Endometrial microvascular endothelial cells (primary cell): ENCODE measurements at regions not wholly inside any gene's neighbourhood (a gene's known extent, or its start where the extent isn't known, plus 50 kb on each side); places are given as distances from the start of the nearest gene placed in this dataset.
"Not testable (repeated sequence)": the region's sequence is repeated elsewhere in the genome, so short reads cannot be mapped to it uniquely, and the experiment has no call there.

Experiments
- in situ Hi-C: cut with HindIII; loops from 2 replicates; pipeline ENCODE4 v1.10.0; 2017; ENCODE audit warnings: low sequenced_read_pairs, low pct_unique_long_range_greater_than_20kb; ENCODE audit errors: inconsistent ontology term

DNA sequence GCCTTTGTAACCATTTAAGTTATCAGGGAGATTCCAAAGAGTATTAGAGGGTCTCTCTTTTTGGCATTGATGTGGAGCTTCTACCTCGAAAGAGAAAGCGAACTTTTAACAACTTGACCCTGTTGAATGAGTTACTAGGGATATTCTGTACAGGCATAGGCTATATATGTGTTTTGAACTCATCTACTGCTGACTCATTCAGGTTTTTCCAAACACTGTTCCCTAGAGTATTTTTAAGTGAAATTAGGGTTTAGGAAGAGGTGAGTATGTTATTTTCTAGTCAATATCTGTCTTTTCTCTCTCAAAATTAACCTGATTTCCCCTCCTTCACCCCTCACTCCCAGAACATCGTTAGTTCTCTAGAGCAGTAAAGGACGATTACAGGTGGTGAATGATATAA lies 228.1 kb upstream of the C2CD4B start:
- in situ Hi-C loops: no loop called here

DNA sequence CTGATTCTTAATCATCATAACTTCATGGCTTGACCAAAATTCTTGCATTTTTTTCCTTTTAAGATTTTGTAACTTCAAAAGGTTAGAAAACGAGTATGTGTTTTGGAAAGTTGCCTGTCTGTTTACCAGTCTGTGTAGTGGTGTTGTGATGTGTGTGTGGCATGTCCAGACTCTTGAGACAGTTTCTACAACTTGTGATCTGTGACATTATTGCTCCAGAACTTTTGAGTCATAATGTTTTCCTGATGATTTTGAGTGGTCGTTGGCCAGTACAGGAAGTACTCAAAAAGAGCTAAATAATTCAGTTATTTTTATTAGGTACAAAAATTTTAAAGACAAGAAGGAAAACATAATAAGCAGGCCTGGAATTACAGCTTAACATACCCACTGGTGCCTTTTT lies 229.0 kb upstream of the C2CD4B start:
- in situ Hi-C loops: no loop called here

DNA sequence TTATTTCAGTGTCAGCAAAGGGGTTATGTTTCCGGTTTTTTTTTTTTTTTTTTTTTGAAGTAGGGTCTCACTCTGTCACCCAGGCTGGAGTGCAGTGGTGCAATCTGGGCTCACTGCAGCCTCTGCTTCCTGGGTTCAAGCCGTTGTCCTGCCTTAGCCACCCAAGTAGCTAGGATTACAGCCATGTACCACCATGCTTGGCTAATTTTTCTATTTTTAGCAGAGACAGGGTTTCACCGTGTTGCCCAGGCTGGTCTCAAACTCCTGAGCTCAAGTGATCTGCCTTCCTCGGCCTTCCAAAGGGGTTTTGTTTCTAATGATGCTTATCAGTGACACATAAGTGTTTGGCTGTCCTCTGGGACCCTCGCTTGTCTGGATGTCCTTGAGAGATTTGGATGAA lies 235.7 kb upstream of the C2CD4B start:
- in situ Hi-C loops: no loop called here

DNA sequence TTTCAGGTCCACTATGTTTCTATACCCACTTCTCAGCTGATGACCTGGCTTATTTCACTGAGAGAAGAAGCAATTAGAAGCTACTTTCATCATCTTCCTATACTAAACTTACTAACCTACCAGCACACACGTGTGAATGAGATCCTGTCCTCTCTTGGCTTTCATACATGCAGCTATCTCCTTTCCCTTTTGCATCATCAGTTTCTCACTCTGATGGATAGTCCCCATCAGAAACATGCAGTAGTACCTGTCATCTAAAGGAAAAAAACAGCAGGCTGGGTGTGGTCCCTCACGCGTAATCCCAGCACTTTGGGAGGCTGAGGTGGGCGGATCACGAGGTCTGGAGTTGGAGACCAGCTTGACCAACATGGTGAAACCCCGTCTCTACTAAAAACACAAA lies 237.6 kb upstream of the C2CD4B start:
- in situ Hi-C loops: no loop called here

DNA sequence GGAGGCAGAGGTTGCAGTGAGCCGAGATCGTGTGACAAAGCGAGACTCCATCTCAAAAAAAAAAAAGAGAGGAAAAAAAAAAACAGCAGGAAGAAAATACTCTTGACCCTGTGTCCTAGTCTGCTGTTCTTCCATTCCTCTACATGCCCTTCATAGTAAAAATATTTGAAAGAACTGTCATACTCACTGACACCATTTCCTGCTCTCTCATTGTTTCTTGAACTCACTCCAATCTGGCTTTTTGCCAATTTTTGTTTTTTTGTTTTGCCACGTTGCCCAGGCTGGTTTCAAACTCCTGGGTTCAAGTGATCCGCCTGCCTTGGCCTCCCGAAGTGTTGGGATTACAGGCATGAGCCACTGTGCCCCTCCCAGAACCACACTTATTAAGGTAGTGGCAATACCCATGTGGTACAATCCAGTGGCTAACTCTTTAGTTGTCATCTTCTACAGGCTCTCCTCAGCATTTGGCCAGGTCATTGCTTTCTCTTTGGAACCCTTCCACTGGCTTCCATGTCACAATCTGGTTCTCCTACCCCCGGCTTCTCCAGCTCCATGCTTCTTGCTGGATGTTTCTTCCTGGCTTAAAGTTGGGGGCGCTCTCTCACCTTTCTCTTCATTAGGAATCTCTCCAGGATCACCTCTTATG lies 238.2 kb upstream of the C2CD4B start:
- in situ Hi-C loops: no loop called here

DNA sequence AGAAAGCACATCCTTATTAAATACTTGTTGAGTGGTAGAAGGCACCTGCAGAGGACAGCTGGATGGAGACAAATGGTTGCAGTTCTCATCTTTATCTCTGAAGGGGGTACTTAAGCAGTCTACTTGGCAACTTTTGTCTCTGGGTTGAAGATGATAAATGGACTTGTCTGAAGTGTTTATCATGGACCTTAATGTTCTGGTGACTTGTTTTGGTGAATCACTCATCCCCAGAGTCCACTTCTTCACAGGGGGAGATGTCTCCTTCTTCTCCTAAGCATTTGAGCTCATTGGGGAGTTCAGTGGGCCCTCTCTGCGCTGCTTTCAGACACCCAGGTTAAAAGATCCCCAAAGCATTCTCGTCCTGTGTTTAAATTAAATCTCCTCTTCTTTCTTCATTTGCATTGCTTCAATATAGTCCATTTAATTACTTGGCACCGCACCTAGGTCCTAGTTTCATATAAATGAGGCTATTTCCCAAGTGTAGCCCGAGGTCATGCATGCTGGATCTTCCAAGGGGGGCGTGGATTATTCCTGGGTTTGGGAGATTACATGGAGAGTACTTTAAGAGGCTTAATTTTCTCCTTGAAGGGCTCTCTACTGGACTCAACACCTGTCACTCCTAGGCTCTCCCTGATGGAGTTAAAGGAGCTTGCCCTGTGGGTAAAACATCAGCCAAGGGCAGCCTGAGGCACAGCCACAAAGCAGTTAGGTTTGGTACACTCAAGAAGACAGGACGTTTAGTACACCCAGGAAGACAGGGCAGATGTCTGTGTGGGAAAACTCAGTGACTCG lies 239.3 kb upstream of the C2CD4B start:
- in situ Hi-C loops: no loop called here

DNA sequence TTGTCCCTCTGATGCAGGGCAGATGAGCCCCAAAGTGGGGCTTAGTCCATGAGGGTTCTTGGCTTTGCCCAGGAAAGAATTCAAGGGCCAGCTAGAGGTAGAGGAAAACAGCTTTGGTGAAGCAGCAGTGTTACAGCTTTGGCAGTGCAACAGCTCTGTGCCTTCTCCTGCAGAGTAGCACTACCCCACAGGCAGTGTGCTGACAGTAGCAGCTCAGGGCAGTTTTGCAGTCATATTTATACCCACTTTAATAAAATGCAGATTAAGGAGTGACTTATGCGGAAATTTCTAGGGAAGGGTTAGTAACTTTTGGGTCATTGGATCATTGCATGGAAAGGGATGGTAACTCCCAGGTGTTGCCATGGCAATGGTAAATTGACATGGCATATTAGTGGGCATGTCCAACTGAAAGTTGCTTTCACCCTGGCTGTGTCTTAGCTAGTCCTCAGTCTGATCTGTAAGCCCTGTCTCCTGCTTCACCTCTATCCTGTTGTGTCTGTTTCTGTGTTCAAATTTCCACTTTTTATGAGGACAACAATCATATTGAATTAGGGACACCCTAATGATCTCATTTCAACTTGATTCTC lies 241.3 kb upstream of the C2CD4B start:
- in situ Hi-C loops: no loop called here

DNA sequence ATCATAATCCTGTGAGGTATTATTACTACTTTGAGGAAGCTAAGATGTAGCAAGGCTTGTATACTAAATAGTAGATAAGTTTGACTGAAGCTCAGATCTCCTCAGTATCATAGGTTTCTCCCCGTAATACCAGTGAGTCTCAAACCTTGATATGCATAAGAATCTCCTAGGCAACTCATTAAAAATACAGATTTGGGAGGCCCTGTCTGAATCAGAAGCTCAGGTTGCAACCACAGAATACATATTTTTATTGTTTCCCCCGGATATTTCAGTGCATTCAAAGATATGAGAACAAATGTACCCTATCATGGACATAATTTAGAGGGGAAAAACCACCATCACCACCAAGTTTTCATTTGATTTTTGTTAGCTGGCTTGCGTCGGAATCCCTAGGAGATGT lies 242.1 kb upstream of the C2CD4B start:
- in situ Hi-C loops: no loop called here

DNA sequence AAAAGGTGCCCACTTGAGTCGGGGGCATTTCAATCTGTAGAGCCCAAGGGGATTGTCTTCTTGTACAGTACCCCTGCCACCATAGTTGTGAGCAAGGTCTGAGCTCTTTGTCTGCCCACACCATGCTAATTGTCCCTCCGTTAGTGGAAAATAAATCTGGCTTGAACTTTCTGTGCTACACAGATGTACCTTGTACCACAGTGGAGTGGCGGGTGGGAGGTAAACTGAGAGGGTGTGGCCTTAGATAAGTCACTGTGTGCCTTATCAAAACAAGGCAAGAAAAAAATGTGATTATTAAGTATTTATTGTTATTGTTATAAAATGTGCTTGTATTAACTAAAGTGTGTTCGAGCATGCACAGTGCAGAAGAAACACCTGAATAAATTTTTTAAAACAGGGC lies 242.9 kb upstream of the C2CD4B start:
- in situ Hi-C loops: no loop called here

DNA sequence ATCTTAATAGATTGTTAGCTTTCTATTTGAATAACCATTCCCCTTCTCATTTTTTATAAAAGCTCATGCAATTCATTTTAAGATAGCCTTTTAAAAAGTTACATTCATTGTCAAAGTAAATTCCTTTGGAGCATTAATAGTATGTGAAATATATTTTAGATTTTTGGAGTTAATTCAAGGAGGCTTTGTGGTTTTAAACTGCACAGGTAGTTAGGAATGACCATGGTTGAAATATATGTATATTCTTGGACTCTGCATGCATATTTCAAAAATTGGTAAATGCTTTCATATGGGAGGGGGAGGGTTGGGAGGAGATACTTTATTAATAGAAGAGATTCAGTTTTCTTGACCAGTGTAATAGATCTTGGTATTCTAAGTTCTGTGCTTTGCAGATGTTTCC lies 244.4 kb upstream of the C2CD4B start:
- in situ Hi-C loops: no loop called here

DNA sequence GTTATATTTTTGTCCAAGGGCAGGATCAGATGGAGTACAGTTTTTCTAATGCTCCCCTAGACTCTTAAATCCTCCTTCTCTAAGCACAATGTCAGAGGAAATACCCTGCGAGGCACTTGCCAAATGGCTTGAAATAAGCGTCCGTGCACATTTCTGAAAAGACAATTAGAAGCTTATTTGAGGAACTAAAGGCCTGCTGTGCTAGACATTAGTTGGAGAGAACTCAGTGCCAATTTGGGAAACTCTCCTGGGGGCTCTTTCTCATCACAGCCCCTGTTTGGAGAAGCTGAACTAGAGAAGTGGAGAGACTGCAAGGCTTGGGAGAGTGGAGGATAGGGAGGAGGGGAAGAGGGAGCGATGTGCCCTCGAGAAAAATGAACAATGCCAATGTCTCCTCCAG lies 247.6 kb upstream of the C2CD4B start:
- in situ Hi-C loops: no loop called here

DNA sequence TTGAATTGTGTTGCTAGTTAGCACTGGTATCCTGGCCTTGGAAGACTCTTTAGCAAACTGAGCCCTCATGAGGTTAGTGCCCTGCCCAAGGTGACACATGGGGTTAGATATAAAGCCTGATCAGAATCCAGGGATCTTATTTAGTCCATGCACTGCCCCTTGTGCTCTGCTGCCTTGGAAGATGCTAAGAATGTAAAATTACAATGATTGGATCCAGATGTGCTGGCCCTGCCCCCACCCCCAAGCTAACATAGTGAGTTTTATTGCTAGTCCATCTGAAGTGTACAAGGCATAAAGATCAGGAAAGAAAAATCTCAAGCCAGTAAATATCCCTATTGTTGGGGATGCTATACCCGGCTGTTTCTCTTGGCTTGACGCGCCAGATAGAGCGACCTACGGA lies 248.1 kb upstream of the C2CD4B start:
- in situ Hi-C loops: no loop called here

DNA sequence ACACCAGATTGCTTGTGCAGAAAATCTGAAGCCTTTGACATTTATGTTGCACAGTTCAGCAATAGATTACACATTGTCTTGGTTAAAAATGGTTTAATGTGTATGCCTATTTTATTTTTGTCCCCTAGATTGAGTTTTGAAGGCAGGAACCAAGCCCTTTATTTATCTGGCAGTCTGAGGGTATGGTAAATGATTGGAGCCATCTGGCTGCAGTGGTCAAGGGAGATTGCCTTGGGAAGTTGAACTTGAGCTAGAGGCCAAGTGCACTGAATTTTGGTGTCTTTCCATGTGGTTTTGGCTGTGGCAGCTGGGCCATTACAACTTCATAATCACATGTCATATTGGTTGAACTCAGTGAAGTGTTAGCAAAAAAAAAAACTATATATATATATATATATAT lies 248.7 kb upstream of the C2CD4B start:
- in situ Hi-C loops: no loop called here

DNA sequence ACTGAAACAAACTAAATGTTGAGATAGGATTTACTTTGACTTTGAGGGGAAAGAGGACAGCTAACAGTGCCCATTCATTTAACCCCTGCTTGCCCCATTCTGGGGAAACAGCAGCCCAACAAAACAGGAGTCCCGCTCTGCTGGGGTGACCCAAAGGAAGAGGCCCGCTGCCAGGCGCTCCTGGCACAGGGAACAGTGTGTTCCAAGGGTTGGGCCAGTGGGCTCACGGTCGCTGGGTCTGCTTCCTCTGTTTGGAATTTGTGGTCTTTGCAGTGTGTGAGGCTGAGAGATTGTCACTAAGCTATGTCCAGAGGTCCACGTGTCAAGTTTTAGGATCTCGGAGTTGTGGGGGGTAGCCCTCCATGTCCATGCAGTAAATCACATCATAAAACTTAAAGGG lies 250.4 kb upstream of the C2CD4B start:
- in situ Hi-C loops: no loop called here

DNA sequence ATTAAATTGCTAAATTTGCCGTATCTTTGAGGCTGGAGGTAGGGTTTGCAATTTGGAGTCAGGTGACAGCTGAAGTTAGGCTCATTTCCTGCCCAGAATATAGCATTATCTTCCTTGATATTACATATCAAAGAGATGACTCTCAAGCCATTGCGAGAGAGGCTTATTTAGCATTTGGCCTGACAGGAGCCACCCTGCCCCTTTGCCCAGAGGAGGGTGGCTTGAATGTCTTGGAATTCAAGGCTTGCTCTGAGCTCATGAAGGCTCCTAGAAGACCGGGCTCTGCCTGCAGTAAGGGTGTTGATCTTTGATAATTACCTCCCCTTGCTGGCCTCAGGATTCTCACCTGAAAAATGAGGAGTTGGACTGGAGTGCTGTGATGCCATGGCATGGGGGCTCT lies 251.4 kb upstream of the C2CD4B start:
- in situ Hi-C loops: no loop called here

DNA sequence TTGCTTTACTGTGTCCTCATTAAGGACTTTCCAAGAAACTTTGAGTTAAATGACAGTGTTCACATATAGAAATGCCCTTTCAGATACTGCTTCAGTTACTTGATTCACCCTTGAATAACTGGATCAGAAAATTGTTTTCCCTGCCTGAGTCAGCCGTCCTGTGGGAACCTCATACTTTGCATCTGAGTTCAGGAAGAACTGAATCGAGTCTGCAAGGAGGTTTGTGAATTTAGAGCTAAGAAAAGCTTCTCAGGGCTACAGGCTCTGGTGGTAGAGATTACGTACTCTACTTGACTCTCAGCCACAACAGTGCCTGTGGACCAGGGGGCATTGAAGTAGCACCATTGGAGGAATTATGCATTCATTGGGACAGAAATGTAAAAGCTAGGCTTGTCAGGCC lies 252.4 kb upstream of the C2CD4B start:
- in situ Hi-C loops: no loop called here

DNA sequence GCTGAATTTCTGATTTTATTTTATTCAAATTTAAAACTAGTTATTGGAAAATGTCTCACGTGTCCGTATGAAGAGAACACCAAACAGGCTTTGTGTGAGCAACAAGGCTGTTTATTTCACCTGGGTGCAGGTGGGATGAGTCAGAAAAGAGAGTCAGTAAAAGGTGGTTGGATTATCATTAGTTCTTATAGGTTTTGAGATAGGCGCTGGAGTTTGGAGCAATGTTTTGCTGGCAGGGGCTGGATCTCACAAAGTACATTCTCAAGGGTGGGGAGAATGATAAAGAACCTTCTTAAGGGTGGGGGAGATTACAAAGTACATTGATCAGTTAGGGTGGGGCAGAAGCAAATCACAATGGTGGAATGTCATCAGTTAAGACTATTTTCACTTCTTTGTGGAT lies 253.4 kb upstream of the C2CD4B start:
- in situ Hi-C loops: not testable (repeated sequence)

DNA sequence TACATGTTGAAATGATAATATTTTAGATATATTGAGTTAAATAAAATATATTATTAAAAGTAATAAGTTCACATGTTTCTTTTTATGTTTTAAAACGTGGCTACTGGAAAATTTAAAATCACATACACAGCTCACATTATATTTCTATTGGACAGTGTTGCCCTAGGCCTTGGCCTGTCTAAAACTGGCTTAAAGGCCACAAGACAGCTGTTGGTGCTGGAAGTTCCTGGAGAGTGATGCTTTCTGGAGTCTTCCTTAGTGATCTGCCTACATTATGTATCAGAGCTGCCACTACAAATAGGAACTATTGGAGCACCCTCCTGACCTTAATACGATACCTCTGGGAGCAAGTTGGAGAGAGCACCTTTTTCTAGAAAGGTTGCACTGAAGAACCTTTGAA lies 254.1 kb upstream of the C2CD4B start:
- in situ Hi-C loops: no loop called here

DNA sequence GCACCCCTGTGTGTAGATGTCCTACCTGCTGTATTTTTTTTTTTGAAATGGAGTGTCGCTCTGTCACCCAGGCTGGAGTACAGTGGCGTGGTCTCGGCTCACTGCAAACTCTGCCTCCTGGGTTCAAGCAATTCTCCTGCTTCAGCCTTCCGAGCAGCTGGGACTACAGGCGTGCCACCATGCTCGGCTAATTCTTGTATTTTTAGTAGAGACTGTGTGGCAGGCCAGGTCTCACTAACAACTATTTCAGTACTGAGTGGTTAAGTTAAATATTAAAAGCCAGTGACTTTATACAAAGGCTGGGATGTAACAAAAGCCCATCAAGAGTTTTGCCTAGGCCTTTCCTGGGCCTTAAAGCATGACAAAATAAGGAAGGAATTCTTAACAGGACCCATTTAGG lies 255.3 kb upstream of the C2CD4B start:
- in situ Hi-C loops: not testable (repeated sequence)

DNA sequence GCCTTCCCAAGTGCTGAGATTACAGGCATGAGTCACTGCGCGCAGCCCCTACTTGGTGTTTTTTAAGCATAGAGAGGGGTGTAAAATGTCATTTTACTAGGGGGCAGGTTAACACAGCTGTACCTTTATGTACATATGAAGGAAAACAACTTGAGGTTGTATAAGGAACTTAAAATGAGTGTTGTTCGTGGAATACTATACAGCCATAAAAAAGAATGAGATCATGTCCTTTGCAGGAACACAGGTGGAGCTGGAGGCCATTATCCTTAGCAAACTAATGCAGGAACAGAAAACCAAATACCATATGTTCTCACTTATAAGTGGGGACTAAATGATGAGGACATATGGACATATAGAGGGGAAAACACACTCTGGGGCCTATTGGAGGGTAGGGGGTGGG lies 256.2 kb upstream of the C2CD4B start:
- in situ Hi-C loops: no loop called here
